ENCODE measurements at regions not wholly inside any gene's neighbourhood (a gene's known extent, or its start where the extent isn't known, plus 50 kb on each side); places are given as distances from the start of the nearest gene placed in this dataset.
A peak's percentile ranks its signal among the peaks of the same experiment; 100 is the strongest.

GRCh38 chr22:49075150-49075549, 752.5 kb downstream of the BRD1 start:
- no peaks in the 10 kb centered on the region for H3K27me3 ChIP-seq (ENCODE audit: control insufficient read depth, insufficient read depth, low read length)
- DNase-seq (ENCODE audit: low read depth) = no peak
- FAIRE-seq = no peak

GRCh38 chr22:49073873-49074417, 753.7 kb downstream of the BRD1 start:
- TF ChIP-seq CTCF (IDR thresholded peaks at IDR 0.05; ENCODE audit: insufficient read depth, low read length, severe bottlenecking) = no peak
- no peaks in the 10 kb centered on the region for H3K36me3 ChIP-seq (ENCODE audit: control insufficient read depth, insufficient read depth, low read length)
- no peak overlapping the region for H3K4me3 ChIP-seq (ENCODE audit: low read depth, low read length)
- H3K27me3 ChIP-seq (ENCODE audit: control insufficient read depth, insufficient read depth, low read length) = no peaks in the 10 kb centered on the region
- DNase-seq (ENCODE audit: low read depth) (no peak), FAIRE-seq (peak; percentile 90)

More at GRCh38 chr22:49075150-49075549, 752.5 kb downstream of the BRD1 start:
- H3K36me3 ChIP-seq (ENCODE audit: control insufficient read depth, insufficient read depth, low read length) = no peaks in the 10 kb centered on the region
- H3K4me3 ChIP-seq (ENCODE audit: low read depth, low read length) = no peak overlapping the region
- no peak for TF ChIP-seq CTCF (IDR thresholded peaks at IDR 0.05; ENCODE audit: insufficient read depth, low read length, severe bottlenecking)

GRCh38 chr22:49072996-49073645, 754.6 kb downstream of the BRD1 start:
- TF ChIP-seq CTCF (IDR thresholded peaks at IDR 0.05; ENCODE audit: insufficient read depth, low read length, severe bottlenecking) = no peak
- Histone ChIP-seq H3K36me3 (ENCODE audit: control insufficient read depth, insufficient read depth, low read length) (no peaks in the 10 kb centered on the region), H3K27me3 (ENCODE audit: control insufficient read depth, insufficient read depth, low read length) (no peaks in the 10 kb centered on the region), H3K4me3 (ENCODE audit: low read depth, low read length) (no peak overlapping the region)
- no peak for FAIRE-seq
- DNase-seq (ENCODE audit: low read depth) = no peak

- Histone ChIP-seq H3K4me3 (ENCODE audit: low read depth, low read length) (no peak overlapping the region), H3K27me3 (ENCODE audit: control insufficient read depth, insufficient read depth, low read length) (no peaks in the 10 kb centered on the region), H3K36me3 (ENCODE audit: control insufficient read depth, insufficient read depth, low read length) (no peaks in the 10 kb centered on the region)
- DNase-seq (ENCODE audit: low read depth) (no peak), FAIRE-seq (no peak)
- TF ChIP-seq CTCF (IDR thresholded peaks at IDR 0.05; ENCODE audit: insufficient read depth, low read length, severe bottlenecking) = no peak
These were observed 757.2 kb downstream of the BRD1 start for GRCh38 chr22:49070501-49070900.

- no peak for TF ChIP-seq CTCF (IDR thresholded peaks at IDR 0.05; ENCODE audit: insufficient read depth, low read length, severe bottlenecking)
- Histone ChIP-seq H3K27me3 (ENCODE audit: control insufficient read depth, insufficient read depth, low read length) (no peaks in the 10 kb centered on the region), H3K36me3 (ENCODE audit: control insufficient read depth, insufficient read depth, low read length) (no peaks in the 10 kb centered on the region), H3K4me3 (ENCODE audit: low read depth, low read length) (no peak overlapping the region)
- FAIRE-seq (no peak), DNase-seq (ENCODE audit: low read depth) (no peak)
These were observed 758.7 kb downstream of the BRD1 start for GRCh38 chr22:49068861-49069500.

Measured in bronchial epithelial cell (primary cell).